ENCODE measurements at regions not wholly inside any gene's neighbourhood (a gene's known extent, or its start where the extent isn't known, plus 50 kb on each side); places are given as distances from the start of the nearest gene placed in this dataset.
"Not testable (repeated sequence)": the region's sequence is repeated elsewhere in the genome, so short reads cannot be mapped to it uniquely, and the experiment has no call there.

- no TSS peak for BruUV-seq (replicated peaks)
- no peak overlapping the region for H2AFZ ChIP-seq (ENCODE audit: low read depth, low read length, poor library complexity, severe bottlenecking)
- ATAC-seq (no peak), DNase-seq (ENCODE audit: low read depth, low spot score) (no peak)
- H4K20me1 ChIP-seq (ENCODE audit: insufficient read depth), result no peaks in the 10 kb centered on the region
- no peak overlapping the region for H3K4me3 ChIP-seq (replicated peaks in 1 of 2; ENCODE audit: low read depth in 1 of 2, low read length in 2 of 2)
- CTCF ChIA-PET, result no interaction called here
- H3K4me2 ChIP-seq (ENCODE audit: low read length), result no peak overlapping the region
- TF ChIP-seq CBX3 (IDR thresholded peaks at IDR 0.05; ENCODE audit: low read depth) (no peak), MAX (IDR thresholded peaks at IDR 0.05) (no peak), RAD21 (IDR thresholded peaks at IDR 0.05; ENCODE audit: low read depth) (no peak)
- RAD21 ChIA-PET (ENCODE audit: low non-redundant PET in 1 of 2, low total read pairs in 2 of 2, uncharacterized antibody in 2 of 2, unreplicated experiment in 2 of 2), result no interaction called here
- H3K27ac ChIP-seq (ENCODE audit: low read depth, low read length), result no peak overlapping the region
- intact Hi-C loops (cut with micrococcal nuclease), result no loop called here
- H3K27me3 ChIP-seq (ENCODE audit: insufficient read depth, low read length), result peaks cover 48% of the 10 kb centered on the region
- POLR2A ChIA-PET, result no interaction called here
- no peaks in the 10 kb centered on the region for H3K9me3 ChIP-seq (ENCODE audit: control insufficient read depth in 1 of 2, insufficient read depth in 1 of 2, low read depth in 1 of 2, low read length in 2 of 2)
- H3K4me1 ChIP-seq (ENCODE audit: control insufficient read depth in 1 of 2, insufficient read depth in 2 of 2, low read length in 2 of 2), result no peaks in the 10 kb centered on the region
- no peaks in the 10 kb centered on the region for H3K36me3 ChIP-seq (ENCODE audit: control insufficient read depth in 1 of 2, insufficient read depth in 2 of 2, low read length in 2 of 2)
- no peaks in the 10 kb centered on the region for H3K79me2 ChIP-seq (ENCODE audit: insufficient read depth, low read length)
- no peaks in the 10 kb centered on the region for H3K9me2 ChIP-seq (ENCODE audit: insufficient read depth)
- H3K9ac ChIP-seq (ENCODE audit: low read length), result no peak overlapping the region
Measured at GRCh38 chr1:34370748-34371147, 194.0 kb downstream of the C1orf94 start.

- peaks cover 47% of the 10 kb centered on the region for H3K27me3 ChIP-seq (ENCODE audit: insufficient read depth, low read length)
- H3K4me3 ChIP-seq (replicated peaks in 1 of 2; ENCODE audit: low read depth in 1 of 2, low read length in 2 of 2); CTCF ChIA-PET; H3K27ac ChIP-seq (ENCODE audit: low read depth, low read length); intact Hi-C loops (cut with micrococcal nuclease); H3K9ac ChIP-seq (ENCODE audit: low read length); H2AFZ ChIP-seq (ENCODE audit: low read depth, low read length, poor library complexity, severe bottlenecking); H4K20me1 ChIP-seq (ENCODE audit: insufficient read depth); H3K9me2 ChIP-seq (ENCODE audit: insufficient read depth); DNase-seq (ENCODE audit: low read depth, low spot score); RAD21 ChIA-PET (ENCODE audit: low non-redundant PET in 1 of 2, low total read pairs in 2 of 2, uncharacterized antibody in 2 of 2, unreplicated experiment in 2 of 2); H3K4me2 ChIP-seq (ENCODE audit: low read length); H3K9me3 ChIP-seq (ENCODE audit: control insufficient read depth in 1 of 2, insufficient read depth in 1 of 2, low read depth in 1 of 2, low read length in 2 of 2); H3K79me2 ChIP-seq (ENCODE audit: insufficient read depth, low read length); BruUV-seq (replicated peaks); POLR2A ChIA-PET; H3K36me3 ChIP-seq (ENCODE audit: control insufficient read depth in 1 of 2, insufficient read depth in 2 of 2, low read length in 2 of 2); H3K4me1 ChIP-seq (ENCODE audit: control insufficient read depth in 1 of 2, insufficient read depth in 2 of 2, low read length in 2 of 2); ATAC-seq: not testable (repeated sequence)
Measured at GRCh38 chr1:34371179-34371578, 194.5 kb downstream of the C1orf94 start.

All from HCT116 (cell line).